Ectodermal cell (in vitro differentiated cells): ENCODE measurements at regions not wholly inside any gene's neighbourhood (a gene's known extent, or its start where the extent isn't known, plus 50 kb on each side); places are given as distances from the start of the nearest gene placed in this dataset.

ENCODE experiments used
- H3K27ac ChIP-seq: 2 replicates; pipeline ENCODE4 v1.7.0; 2013; ENCODE audit warnings: mild to moderate bottlenecking, low read depth, low read length; ENCODE audit not compliant: insufficient read depth, poor library complexity, severe bottlenecking
- H3K27me3 ChIP-seq: 2 replicates; pipeline ENCODE4 v1.7.0; 2013; ENCODE audit warnings: mild to moderate bottlenecking, low read length; ENCODE audit not compliant: insufficient read depth, control insufficient read depth, poor library complexity, severe bottlenecking
- H3K36me3 ChIP-seq: one replicate; pipeline ENCODE4 v1.7.0; 2013; ENCODE audit warnings: low read length; ENCODE audit not compliant: control insufficient read depth, insufficient read depth
- H3K4me1 ChIP-seq: one replicate; pipeline ENCODE4 v1.7.0; 2013; ENCODE audit warnings: low read length; ENCODE audit not compliant: control insufficient read depth, insufficient read depth
- H3K4me3 ChIP-seq: 2 replicates; pipeline ENCODE4 v1.7.0; 2013; ENCODE audit warnings: low read depth, low read length, control low read depth; ENCODE audit not compliant: insufficient read depth
- H3K9me3 ChIP-seq: 2 replicates; pipeline ENCODE4 v1.7.0; 2013; ENCODE audit warnings: mild to moderate bottlenecking, low read length, moderate library complexity; ENCODE audit not compliant: control insufficient read depth
- WGBS, 2 experiments: methylation state at CpG; one replicate each; pipeline ENCODE4 v1.1.7; 2013; ENCODE audit warnings: missing lambda C conversion rate in 2 of 2; 5-methylcytosine and 5-hydroxymethylcytosine counted together

DNA sequence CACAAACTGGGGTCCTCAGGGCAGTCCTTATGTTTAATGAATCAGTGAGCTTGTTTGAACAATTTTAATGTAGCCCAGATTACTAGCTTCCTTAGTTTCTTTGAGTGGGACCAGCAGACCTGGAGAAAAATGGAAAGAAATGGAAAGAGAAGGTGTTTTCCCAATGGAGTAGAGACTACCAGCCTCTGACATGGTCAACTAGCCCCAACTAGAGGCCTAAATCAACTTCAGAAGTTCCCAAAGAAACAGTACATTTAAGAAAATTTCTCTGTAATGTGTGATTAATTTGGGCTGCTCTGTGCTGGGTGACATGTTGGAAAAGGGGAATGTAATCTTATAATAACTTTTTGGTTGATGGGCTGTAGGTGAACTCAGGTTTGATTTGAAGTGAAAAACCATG is 310.9 kb downstream of the MFSD1 start:
- no peaks in the 10 kb centered on the region for H3K36me3 ChIP-seq
- H3K9me3 ChIP-seq, result no peaks in the 10 kb centered on the region
- no peaks in the 10 kb centered on the region for H3K4me1 ChIP-seq
- no peak overlapping the region for H3K4me3 ChIP-seq
- no peak overlapping the region for H3K27ac ChIP-seq
- H3K27me3 ChIP-seq, result no peaks in the 10 kb centered on the region

DNA sequence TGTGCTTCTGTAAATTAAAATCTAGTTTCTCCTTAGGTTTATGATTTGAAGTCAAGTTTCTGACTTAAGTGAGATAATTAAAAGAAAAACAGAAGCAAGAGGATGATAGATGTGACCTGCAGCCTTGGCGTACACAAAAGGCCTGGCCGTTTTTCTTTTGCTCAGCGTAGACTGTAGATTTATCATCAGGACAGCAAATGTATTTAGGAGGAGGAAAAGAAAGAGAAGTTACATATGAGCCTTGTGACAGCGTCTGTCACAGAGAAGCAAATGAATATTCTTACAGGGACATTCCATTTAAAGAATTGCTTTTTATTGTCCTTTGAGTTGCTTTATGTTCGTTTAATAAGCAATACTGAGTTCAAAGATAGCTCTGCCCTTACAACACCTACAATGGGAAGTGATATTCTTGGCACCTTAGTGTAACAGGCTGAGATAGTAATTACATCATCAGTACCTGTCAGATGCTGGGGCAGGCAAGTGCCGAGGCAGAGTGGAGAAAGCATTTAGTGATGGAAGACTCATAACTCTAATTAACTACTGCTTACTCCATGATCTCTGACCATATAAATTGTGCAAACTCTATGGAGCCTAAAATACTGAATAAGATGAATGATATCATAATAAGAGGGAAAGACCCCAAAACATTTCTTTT is 311.5 kb downstream of the MFSD1 start:
- no peaks in the 10 kb centered on the region for H3K27me3 ChIP-seq
- H3K27ac ChIP-seq, result no peak overlapping the region
- H3K4me1 ChIP-seq, result no peaks in the 10 kb centered on the region
- H3K4me3 ChIP-seq, result no peak overlapping the region
- WGBS, 2 experiments, result 94 to 97% methylated on average over 4 to 6 of the region's 6 CpGs
- H3K36me3 ChIP-seq, result no peaks in the 10 kb centered on the region
- no peaks in the 10 kb centered on the region for H3K9me3 ChIP-seq

DNA sequence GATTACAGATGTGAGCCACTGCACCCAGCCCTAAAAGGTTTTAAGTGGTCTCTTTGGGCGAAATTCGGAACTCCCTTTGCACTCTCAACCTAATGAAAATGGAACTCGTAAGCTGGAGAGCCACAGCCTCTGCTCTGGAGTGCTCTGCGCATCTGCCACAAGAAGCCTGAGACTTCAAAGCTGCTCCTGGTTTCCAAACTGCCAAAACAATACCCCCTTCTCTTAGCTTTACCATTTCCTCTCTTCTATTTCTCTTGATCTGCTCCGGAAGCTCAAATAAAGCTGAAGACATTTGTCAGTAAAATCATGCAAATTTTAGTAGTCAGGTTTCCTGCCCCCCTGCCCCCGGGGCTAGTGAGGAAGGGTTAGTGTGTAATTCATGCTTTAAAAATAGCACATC is 312.7 kb downstream of the MFSD1 start:
- Histone ChIP-seq H3K9me3 (no peaks in the 10 kb centered on the region), H3K4me1 (no peaks in the 10 kb centered on the region), H3K4me3 (no peak overlapping the region), H3K36me3 (no peaks in the 10 kb centered on the region), H3K27me3 (no peaks in the 10 kb centered on the region), H3K27ac (no peak overlapping the region)
- 86 to 88% methylated on average over 5 to 6 of the region's 6 CpGs for WGBS, 2 experiments

DNA sequence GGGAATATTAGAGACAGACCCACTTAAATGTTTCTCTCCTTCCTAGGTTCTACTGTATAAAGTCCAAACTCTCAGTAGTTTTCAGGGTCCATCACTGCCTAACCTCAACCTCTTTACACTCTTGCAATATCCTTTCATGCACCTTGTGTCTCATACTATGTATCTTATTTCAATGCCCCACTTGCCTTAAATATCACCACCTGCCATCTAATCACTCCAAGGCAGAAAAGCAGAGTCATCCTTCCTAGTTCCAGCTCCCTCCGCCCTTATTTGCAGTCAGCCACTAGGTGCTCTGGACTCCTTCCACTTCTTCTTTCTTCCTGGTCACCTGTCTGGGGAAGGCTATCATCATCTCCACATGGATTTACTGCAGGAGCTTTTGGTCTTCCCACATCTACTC is 322.0 kb downstream of the MFSD1 start:
- H3K4me3 ChIP-seq, result no peak overlapping the region
- no peaks in the 10 kb centered on the region for H3K27me3 ChIP-seq
- WGBS, 2 experiments, result 90 to 94% methylated on average over 1 of the region's 1 CpG
- H3K36me3 ChIP-seq, result no peaks in the 10 kb centered on the region
- no peaks in the 10 kb centered on the region for H3K9me3 ChIP-seq
- no peaks in the 10 kb centered on the region for H3K4me1 ChIP-seq
- no peak overlapping the region for H3K27ac ChIP-seq

DNA sequence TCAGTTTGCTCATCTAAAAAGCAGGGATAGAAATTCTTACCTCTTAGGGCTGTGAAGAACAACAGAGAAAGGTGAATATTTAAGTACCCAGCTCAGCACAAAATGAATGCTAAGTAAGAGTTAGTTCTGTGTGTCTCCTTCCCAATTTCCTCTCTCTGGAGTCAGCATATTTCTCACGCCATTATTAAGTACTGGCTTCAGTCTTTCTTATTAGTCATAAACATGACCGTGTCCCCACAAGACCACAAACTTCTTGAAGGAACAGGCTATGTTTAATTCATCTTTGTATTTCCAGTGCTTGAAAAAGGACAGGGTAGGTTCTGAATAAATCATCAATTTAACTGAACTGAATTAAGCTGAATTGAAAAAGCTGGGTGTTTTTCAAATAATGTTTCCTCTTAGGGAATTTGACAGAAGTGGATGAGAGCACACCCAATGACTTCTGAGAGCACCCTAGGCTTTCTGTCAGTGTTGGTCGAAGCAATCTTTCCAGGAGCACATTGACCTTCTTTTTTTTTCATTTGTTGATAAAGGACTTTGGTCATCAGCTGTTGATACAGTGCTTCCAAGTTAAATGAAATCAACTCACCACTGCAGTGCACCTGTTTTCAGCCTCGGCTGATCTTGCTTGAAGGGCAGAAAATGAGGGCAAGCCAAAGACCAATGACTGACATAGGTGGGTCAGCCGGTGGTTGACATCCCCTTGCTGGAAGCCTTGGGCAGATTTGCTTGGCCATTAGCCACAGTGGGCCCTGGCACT is 324.6 kb downstream of the MFSD1 start:
- H3K27ac ChIP-seq, result no peak overlapping the region

DNA sequence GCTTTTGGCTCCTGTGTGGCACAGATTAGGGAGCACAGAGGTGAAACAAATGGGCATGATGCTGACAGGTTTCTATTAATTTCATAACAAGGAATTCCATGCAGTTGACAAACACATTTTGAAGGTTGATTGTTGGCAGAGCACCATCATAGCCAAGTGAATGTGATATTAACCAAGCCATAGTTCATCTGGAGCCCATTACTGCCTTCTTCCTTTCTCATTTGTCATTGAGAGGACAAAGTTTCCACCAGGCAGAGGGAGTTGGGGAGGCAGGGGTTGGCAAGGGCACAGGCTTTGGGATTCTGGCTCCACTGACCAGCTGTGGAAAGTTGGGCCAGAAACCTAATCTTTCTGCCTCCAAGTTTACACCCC is 325.2 kb downstream of the MFSD1 start:
- H3K9me3 ChIP-seq, result no peaks in the 10 kb centered on the region
- no peaks in the 10 kb centered on the region for H3K27me3 ChIP-seq
- H3K27ac ChIP-seq, result no peak overlapping the region
- no peaks in the 10 kb centered on the region for H3K36me3 ChIP-seq
- no peak overlapping the region for H3K4me3 ChIP-seq
- no peaks in the 10 kb centered on the region for H3K4me1 ChIP-seq

More for the DNA sequence above, 324.6 kb downstream of the MFSD1 start:
- Histone ChIP-seq H3K9me3 (no peaks in the 10 kb centered on the region), H3K36me3 (no peaks in the 10 kb centered on the region), H3K4me1 (no peaks in the 10 kb centered on the region), H3K4me3 (no peak overlapping the region), H3K27me3 (no peaks in the 10 kb centered on the region)
- 94% methylated on average over 5 of the region's 5 CpGs for WGBS, 2 experiments

DNA sequence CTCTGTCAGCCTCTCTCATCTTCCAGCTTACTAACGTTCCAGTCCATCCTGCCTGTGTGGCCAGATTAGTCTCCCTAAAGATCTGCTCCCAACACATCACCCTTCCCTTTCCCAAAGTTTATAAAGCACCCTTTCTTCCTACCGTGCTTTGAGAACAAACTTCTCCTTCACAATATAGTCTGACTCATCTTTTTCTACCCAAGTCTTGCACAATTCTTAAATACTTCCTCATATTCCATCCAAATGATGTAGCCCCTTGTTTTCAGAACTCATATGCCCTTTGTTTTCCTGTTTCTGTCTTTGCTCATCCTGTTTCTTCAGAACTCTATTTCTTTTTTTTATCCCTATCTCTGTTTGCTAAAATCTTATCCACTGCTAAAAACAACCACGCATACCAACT is 326.8 kb downstream of the MFSD1 start:
- Histone ChIP-seq H3K4me3 (no peak overlapping the region), H3K27me3 (no peaks in the 10 kb centered on the region), H3K9me3 (no peaks in the 10 kb centered on the region), H3K27ac (no peak overlapping the region), H3K36me3 (no peaks in the 10 kb centered on the region), H3K4me1 (no peaks in the 10 kb centered on the region)
- WGBS, 2 experiments, result 83 to 86% methylated on average over 3 of the region's 3 CpGs

DNA sequence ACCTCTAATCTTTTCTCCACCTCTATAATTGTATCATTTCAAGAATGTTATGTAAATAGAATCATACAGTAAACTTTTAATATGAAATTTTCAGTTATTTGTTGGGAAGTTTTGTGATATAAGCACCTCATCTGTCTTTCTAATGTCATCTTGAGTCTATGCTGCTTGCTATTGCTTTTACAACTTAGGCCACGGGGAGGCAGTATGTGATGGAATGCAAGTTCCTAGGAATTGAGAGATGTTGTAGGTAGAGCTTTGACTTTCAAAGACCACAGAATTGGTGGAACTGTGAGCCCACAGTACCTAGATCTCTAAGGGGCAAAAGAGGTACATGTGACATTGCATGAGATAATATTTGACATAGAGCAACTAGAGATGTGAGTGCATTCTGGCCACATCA is 328.3 kb downstream of the MFSD1 start:
- 0 to 7% methylated on average over 1 of the region's 1 CpG for WGBS, 2 experiments
- no peaks in the 10 kb centered on the region for H3K4me1 ChIP-seq
- H3K9me3 ChIP-seq, result no peaks in the 10 kb centered on the region
- no peaks in the 10 kb centered on the region for H3K27me3 ChIP-seq
- no peaks in the 10 kb centered on the region for H3K36me3 ChIP-seq
- no peak overlapping the region for H3K4me3 ChIP-seq
- no peak overlapping the region for H3K27ac ChIP-seq

DNA sequence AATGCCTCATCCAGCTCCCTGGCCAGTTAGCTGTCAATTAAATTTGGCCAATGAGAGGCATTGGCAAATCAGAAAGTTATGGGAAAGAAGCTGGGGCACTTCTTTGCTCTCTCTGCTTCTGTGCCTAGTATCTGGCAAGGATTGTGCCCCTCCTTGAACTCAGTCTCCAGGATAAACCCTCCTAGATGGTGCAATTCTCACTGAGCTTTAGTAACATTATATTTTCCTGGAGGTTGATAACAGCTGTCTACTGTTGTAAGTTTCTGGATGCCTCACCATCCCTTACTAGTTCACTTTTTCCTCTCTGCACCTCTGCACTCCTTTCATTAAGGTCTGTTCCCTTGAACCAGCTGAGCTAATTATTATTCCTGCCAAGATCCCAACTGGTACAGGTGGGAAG is 329.5 kb downstream of the MFSD1 start:
- Histone ChIP-seq H3K27me3 (no peaks in the 10 kb centered on the region), H3K9me3 (no peaks in the 10 kb centered on the region), H3K27ac (no peak overlapping the region), H3K4me1 (no peaks in the 10 kb centered on the region), H3K4me3 (no peak overlapping the region), H3K36me3 (no peaks in the 10 kb centered on the region)

DNA sequence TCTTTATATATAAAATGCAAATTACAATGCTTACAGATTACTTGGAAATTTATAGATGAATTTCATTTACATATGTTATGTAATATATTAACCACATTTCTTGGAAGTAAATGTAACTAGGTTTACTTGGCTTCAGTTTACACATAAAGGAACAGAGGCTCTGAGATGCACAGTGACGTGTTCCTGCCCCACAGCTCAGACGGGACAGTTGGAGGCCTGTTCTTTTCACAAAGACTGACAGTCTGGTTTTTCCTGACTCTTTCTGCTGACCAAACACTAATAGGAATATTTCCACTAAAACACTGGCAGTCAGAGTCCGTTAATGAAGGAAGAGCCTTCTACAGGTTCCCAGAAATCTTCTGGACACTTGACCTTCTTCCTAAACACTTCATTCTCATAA is 336.1 kb downstream of the MFSD1 start:
- Histone ChIP-seq H3K27ac (no peak overlapping the region), H3K4me3 (no peak overlapping the region), H3K9me3 (no peaks in the 10 kb centered on the region), H3K36me3 (no peaks in the 10 kb centered on the region), H3K4me1 (no peaks in the 10 kb centered on the region), H3K27me3 (no peaks in the 10 kb centered on the region)
- 87 to 93% methylated on average over 3 of the region's 3 CpGs for WGBS, 2 experiments
